HK-2 (cell line): ENCODE measurements at regions not wholly inside any gene's neighbourhood (a gene's known extent, or its start where the extent isn't known, plus 50 kb on each side); places are given as distances from the start of the nearest gene placed in this dataset.

Source experiments
- DNase-seq: peaks from one replicate; pipeline ENCODE4 v3.0.0-alpha.2; 2018; ENCODE audit not compliant: unreplicated experiment

DNA sequence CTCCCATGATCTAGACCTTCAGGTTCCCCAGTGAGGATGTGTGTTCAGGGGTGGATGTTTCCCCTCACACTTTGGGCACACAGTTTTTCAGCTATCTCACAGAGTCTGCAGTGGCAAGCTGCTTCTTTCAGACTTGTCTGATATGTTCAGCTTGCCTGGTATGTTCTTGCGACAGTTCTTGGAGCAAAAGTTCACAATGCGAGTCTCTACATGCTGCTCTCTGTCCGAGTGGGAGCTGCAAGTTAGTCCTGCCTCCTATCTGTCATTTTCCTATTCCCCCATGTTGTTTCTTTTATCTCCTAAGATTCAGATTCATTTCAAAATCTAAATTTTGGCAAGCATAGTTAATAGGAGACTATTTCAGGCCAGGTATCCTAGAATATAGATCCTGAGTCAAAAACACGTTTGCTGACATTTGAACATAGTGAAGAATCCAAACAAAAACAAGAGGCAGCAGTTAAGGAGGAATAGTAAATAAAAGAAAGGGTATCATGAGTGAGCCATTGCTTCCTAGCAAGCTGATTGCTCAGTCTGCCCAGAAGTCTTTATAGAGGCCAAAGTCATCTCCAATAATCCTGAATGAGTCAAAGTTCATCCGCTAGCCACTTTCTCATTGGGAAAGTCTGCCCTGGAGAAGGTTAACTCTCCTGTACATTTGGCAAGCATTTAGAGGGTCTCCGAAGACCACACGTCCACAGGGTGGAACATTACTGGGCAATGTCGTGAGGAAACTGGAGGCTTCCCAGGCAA lies 140.2 kb upstream of the MOCS1 start:
- no peak for DNase-seq

- no peak for DNase-seq
Observed at GRCh38 chr6:40066372-40066771, 132.1 kb upstream of the MOCS1 start.

DNA sequence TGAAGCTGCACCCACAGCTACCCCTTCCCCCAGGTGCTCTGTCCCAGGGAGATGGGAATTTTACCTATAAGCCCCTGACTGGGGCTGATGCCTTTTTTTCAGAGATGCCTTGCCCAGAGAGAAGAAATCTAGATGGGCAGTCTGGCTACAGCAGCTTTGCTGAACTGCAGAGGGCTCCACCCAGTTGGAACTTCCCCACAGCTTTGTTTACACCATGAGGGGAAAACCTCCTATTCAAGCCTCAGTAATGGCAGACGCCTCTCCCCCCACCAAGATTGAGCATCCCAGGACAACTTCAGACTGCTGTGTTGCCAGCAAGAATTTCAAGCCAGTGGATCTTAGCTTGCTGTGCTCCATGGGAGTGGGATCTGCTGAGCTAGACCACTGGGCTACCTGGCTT lies 122.6 kb upstream of the MOCS1 start:
- no peak for DNase-seq

DNA sequence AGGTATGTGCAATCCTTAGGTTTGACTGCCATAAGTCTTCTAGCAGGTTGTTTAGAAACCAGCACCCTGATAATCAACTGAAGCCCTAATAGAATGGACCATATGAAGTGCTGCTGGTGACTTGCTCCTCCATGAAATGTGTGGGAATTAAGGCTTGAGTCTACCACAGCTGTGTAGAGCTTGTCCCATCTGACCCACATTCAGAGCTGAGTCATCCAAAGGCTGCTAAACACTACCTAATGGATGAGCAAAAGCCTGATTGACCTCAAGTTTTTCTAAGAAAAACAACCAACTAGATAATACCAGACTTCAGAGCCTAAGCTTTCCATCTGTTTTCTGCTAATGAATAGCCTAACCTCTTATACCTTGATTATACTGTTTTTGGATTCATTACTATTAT lies 120.3 kb upstream of the MOCS1 start:
- DNase-seq: no peak

DNA sequence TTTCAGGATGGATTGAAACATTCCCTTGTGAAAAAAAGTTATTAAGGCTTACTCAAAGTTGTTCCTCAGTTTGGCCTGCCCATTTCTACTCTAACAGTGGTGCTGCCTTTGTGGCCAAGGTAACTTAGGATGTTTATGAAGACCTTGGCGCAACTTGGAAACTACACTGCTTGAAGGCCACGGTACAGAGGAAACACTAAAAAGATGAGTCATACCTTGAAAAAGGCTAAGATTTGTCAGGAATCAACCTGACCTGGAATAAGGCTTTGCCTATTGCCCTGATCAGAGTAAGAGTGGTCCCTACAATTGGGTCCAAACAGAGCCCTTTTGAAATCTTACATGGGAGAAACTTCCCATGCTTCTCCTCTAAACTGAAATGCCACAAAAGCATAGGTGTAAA lies 119.9 kb upstream of the MOCS1 start:
- no peak for DNase-seq

- no peak for DNase-seq
Observed at GRCh38 chr6:40049128-40049527, 114.9 kb upstream of the MOCS1 start.

DNA sequence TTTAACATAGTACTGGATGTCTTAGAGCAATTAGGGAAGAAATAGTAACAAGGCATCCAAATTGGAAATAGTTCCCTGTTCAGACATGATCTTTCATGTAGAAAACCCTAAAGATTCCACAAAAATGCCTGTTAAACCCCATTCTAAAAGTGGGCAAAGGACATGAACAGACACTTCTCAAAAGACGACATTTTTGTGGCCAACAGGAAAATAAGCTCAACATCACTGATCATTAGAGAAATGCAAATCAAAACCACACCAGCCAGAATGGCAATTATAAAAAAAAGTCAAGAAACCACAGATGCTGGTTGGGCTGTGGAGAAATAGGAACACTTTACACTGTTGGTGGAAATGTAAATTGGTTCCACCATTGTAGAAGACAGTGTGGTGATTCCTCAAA lies 109.9 kb upstream of the MOCS1 start:
- no peak for DNase-seq

GRCh38 chr6:40042232-40042631 lies 108.0 kb upstream of the MOCS1 start:
- no peak for DNase-seq

GRCh38 chr6:40039042-40039441 lies 104.8 kb upstream of the MOCS1 start:
- DNase-seq: no peak

GRCh38 chr6:40038626-40039025 lies 104.4 kb upstream of the MOCS1 start:
- DNase-seq: no peak

DNA sequence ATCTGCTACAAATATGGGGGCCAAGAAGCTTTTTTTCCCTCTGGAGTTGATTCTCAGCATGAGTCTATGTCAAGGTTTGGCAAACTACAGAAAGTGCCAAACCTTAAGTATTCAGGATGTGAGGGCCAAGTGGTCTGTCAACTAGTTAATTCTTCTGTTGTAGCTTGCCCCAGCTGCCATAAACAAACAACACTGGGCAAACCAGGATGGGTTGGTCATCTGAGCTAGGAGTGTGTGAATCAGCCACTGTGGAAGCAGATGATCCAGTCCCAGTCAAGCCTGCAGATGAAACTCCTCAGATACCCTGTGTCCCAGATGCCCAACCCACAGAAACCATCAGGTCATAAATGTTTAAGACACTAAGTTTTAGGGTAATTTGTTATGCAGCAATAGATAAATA lies 103.0 kb upstream of the MOCS1 start:
- DNase-seq: no peak

DNA sequence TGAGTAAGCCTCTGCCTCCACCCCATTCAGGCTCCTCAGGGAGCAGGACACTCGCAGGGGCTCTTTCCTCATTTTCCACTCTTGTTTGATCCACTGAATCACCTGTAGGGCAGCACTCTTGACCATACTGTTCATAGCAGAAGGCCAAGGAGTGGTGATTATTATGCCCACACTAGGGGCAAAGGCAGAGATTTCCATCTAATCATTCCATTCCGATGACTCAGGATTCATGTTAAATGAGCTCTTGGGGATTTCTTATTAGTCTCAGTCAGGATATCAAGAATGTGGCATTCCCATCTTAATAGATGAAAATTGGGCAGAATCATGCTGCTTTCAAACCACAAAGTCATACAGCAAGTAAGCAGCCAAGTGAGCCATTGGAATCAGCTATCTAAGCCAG lies 101.9 kb upstream of the MOCS1 start:
- no peak for DNase-seq

DNA sequence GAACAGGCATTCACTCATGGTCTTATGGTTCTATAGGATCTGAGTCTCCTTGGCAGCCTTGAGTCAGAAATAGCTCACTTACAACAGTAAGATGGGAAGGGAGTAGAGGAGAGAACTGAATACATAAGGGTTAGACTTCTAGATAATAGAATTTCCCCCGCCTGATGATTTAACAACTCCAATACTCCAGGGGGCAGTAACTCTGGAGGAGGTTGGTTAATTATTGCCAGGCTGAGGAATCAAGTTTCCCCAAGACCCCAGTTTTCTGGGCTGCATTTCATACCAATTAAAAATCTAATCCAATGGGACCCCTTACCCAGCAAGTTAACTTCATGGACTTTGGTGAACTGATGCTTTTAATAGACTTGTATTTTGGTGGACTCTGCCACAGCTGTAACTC lies 94.2 kb upstream of the MOCS1 start:
- DNase-seq: no peak

DNA sequence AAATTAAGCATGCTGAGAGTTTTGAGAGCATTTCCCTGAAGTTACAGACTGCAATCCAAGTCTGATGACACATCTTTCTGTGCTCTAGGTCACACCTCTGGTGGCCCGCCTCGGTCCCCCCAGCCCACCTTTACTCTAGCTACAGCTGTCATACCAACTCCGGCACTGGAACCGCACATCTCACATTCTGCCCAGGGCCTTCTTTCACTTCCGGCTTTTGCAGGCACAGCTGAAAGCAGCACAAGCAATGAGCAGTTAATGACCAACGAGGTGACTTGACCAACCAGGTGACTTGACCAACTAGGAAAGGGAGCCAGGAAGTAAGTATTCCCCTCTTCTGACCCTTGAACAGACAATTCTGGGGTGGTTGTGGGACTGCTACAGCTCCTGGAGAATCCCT lies 88.6 kb upstream of the MOCS1 start:
- DNase-seq: no peak

DNA sequence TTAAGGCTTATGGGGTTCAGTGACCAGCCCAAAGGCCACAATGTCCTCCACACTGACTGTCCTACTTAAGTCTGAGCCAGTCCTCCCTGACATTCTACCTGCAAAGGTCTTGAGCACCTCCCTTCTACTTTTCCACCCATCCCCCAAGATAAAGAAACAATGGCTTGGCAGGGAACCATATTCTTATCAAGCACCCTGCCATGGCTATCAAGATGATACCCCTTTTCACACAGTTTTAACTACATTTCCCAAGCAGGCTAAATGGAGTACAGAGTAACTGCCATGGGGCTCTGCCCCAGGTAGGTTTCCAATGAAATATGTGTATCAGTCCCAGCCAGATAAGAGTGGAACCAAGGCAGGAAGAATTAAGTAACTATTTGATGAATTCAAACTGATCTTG lies 85.9 kb upstream of the MOCS1 start:
- DNase-seq: no peak

DNA sequence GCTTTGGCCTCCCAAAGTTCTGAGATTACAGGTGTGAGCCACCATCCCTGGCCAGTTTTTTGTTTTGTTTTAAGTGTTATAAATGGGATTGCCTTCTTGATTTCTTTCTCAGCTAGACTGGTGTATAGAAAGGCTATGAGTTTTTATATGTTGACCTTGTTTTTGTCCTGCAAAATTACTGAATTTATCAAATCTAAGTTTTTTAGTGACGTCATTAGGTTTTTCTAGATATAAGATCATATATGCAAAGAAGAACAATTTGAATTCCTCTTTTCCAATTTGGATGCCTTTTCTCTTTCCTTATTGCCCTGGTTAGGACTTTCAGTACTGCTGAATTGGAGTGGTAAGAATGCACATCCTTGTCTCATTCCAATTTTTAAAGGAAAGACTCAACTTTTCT lies 81.3 kb upstream of the MOCS1 start:
- no peak for DNase-seq

- no peak for DNase-seq
Observed at GRCh38 chr6:40011844-40012243, 77.6 kb upstream of the MOCS1 start.

- DNase-seq: no peak
Observed at GRCh38 chr6:40000964-40001515, 66.8 kb upstream of the MOCS1 start.

GRCh38 chr6:39999006-39999867 lies 65.0 kb upstream of the MOCS1 start:
- DNase-seq: no peak

GRCh38 chr6:39998126-39998525 lies 63.9 kb upstream of the MOCS1 start:
- DNase-seq: no peak

DNA sequence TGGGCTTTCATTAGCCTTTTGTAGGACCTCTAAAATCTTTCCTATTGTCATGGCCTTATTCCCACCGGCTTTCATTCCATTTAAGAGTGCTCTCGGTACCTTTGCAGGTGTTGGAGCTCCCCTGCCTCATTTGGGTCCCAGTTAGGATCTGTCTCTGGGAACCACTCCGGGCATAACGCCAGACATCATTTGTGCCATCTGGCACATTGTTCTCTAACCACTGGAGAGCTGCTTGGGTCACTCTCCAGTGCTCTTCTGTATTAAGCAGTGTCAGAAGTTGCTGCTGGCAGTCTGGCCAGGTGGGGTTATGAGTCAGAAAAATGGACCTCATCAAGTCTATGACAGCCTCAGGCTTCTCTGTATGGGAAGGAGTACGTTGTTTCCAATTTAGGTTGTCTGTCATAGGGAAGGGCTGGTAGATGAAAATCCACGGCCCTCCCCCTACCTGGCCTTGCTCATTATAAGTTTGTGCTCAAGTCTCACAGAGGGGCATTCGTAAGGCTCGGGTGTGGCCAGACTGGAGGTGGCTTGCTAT lies 62.9 kb upstream of the MOCS1 start:
- no peak for DNase-seq

- DNase-seq: no peak
Observed at GRCh38 chr6:39995633-39996032, 61.4 kb upstream of the MOCS1 start.
